ENCODE measurements at regions not wholly inside any gene's neighbourhood (a gene's known extent, or its start where the extent isn't known, plus 50 kb on each side); places are given as distances from the start of the nearest gene placed in this dataset.

GRCh38 chr3:96192966-96193550 lies 621.3 kb upstream of the EPHA6 start:
- no peak for TF ChIP-seq CTCF (conservative IDR thresholded peaks at IDR 0.05 in 1 of 2, IDR thresholded peaks at IDR 0.05 in 1 of 2; ENCODE audit: low read depth in 1 of 2, low read length in 2 of 2)
- no peak for TF ChIP-seq EZH2 (IDR thresholded peaks at IDR 0.05; ENCODE audit: low read length, missing control alignments)
